SK-N-SH treated with all-trans-retinoic acid at 6 μM for 48 hours (cell line): ENCODE measurements at regions not wholly inside any gene's neighbourhood (a gene's known extent, or its start where the extent isn't known, plus 50 kb on each side); places are given as distances from the start of the nearest gene placed in this dataset.

Experiments used
- ATAC-seq: fragments of 200-7000 bp; cut with Tn5 transposase; 3 replicates; pipeline ENCODE4 v1.9.1; 2020; ENCODE audit warnings: mild to moderate bottlenecking, moderate library complexity
- ARNTL ChIP-seq: fragments of 450-650 bp; formaldehyde crosslinking; IDR thresholded peaks from 2 replicates; pipeline ENCODE4 v1.5.0; 2020; ENCODE audit warnings: low read depth, mild to moderate bottlenecking, moderate library complexity, borderline replicate concordance
- BACH2 ChIP-seq: fragments of 250-450 bp; sonication (Bioruptor Pico); IDR thresholded peaks from 2 replicates; pipeline ENCODE4 v1.9.0; 2021; ENCODE audit warnings: mild to moderate bottlenecking, borderline replicate concordance
- CSDC2 ChIP-seq: fragments of 250-450 bp; sonication (Bioruptor Pico); IDR thresholded peaks from 2 replicates; pipeline ENCODE4 v1.5.0; 2020; ENCODE audit warnings: mild to moderate bottlenecking, moderate library complexity
- ESRRG ChIP-seq: fragments of 250-450 bp; sonication (Bioruptor Pico); IDR thresholded peaks from 2 replicates; pipeline ENCODE4 v1.6.1; 2021; ENCODE audit warnings: mild to moderate bottlenecking
- GLIS3 ChIP-seq: fragments of 250-450 bp; sonication (Bioruptor Pico); IDR thresholded peaks from 2 replicates; pipeline ENCODE4 v1.5.0; 2020; ENCODE audit warnings: mild to moderate bottlenecking, moderate library complexity
- ISL1 ChIP-seq: fragments of 250-450 bp; sonication (Bioruptor Pico); IDR thresholded peaks from 2 replicates; pipeline ENCODE4 v2.1.2; 2022; ENCODE audit warnings: mild to moderate bottlenecking, moderate library complexity
- OSR1 ChIP-seq: fragments of 250-450 bp; sonication (Bioruptor Pico); IDR thresholded peaks from 2 replicates; pipeline ENCODE4 v1.8.0; 2022; ENCODE audit warnings: moderate library complexity, mild to moderate bottlenecking, inconsistent platforms
- PPARA ChIP-seq: fragments of 250-450 bp; sonication (Bioruptor Pico); IDR thresholded peaks from 2 replicates; pipeline ENCODE4 v1.5.0; 2020; ENCODE audit warnings: mild to moderate bottlenecking, borderline replicate concordance
- RARB ChIP-seq: fragments of 250-450 bp; sonication (Bioruptor Pico); IDR thresholded peaks from 2 replicates; pipeline ENCODE4 v1.8.0; 2021; ENCODE audit warnings: mild to moderate bottlenecking, moderate library complexity
- SNAI2 ChIP-seq: fragments of 250-450 bp; sonication (Bioruptor Pico); IDR thresholded peaks from 2 replicates; pipeline ENCODE4 v1.5.0; 2020; ENCODE audit warnings: mild to moderate bottlenecking, moderate library complexity
- TOX ChIP-seq: fragments of 250-450 bp; sonication (Bioruptor Pico); IDR thresholded peaks from 2 replicates; pipeline ENCODE4 v1.8.0; 2021; ENCODE audit warnings: mild to moderate bottlenecking, moderate library complexity, borderline replicate concordance
- ZC3H10 ChIP-seq: fragments of 250-450 bp; sonication (Bioruptor Pico); IDR thresholded peaks from 2 replicates; pipeline ENCODE4 v1.5.1; 2021; ENCODE audit warnings: mild to moderate bottlenecking, moderate library complexity
- ZFP3 ChIP-seq: fragments of 250-450 bp; sonication (Bioruptor Pico); IDR thresholded peaks from 2 replicates; pipeline ENCODE4 v1.5.0; 2020; ENCODE audit warnings: mild to moderate bottlenecking, moderate library complexity
- ZFP30 ChIP-seq: fragments of 450-650 bp; formaldehyde crosslinking; IDR thresholded peaks from 2 replicates; pipeline ENCODE4 v1.5.0; 2022; ENCODE audit warnings: mild to moderate bottlenecking, moderate library complexity
- ZNF565 ChIP-seq: fragments of 450-650 bp; formaldehyde crosslinking; conservative IDR thresholded peaks from 2 replicates; pipeline ENCODE4 v1.5.0; 2020; ENCODE audit warnings: low read depth, mild to moderate bottlenecking, moderate library complexity
- ZNF70 ChIP-seq: fragments of 450-650 bp; formaldehyde crosslinking; IDR thresholded peaks from 2 replicates; pipeline ENCODE4 v1.5.0; 2020; ENCODE audit warnings: mild to moderate bottlenecking, moderate library complexity
- ZNF8 ChIP-seq: fragments of 450-650 bp; formaldehyde crosslinking; IDR thresholded peaks from 2 replicates; pipeline ENCODE4 v1.5.0; 2020; ENCODE audit warnings: mild to moderate bottlenecking, moderate library complexity
- TF ChIP-seq, protein P1 (sequence below): fragments of 250-450 bp; sonication (Bioruptor Pico); IDR thresholded peaks from 2 replicates; pipeline ENCODE4 v1.5.1; 2020; ENCODE audit warnings: low read depth, mild to moderate bottlenecking, moderate library complexity
- TF ChIP-seq, protein P2 (sequence below): fragments of 250-450 bp; sonication (Bioruptor Pico); IDR thresholded peaks from 2 replicates; pipeline ENCODE4 v1.8.0; 2020; ENCODE audit warnings: mild to moderate bottlenecking, moderate library complexity, borderline replicate concordance
- TF ChIP-seq, protein P3 (sequence below): fragments of 250-450 bp; sonication (Bioruptor Pico); IDR thresholded peaks from 2 replicates; pipeline ENCODE4 v1.5.1; 2021; ENCODE audit warnings: mild to moderate bottlenecking, moderate library complexity
- TF ChIP-seq, protein P4 (sequence below): fragments of 250-450 bp; sonication (Bioruptor Pico); IDR thresholded peaks from 2 replicates; pipeline ENCODE4 v1.5.0; 2020; ENCODE audit warnings: mild to moderate bottlenecking, moderate library complexity
- TF ChIP-seq, protein P5 (sequence below): fragments of 250-450 bp; sonication (Bioruptor Pico); IDR thresholded peaks from 2 replicates; pipeline ENCODE4 v1.8.0; 2021; ENCODE audit warnings: low read depth, mild to moderate bottlenecking, moderate library complexity, borderline replicate concordance

DNA sequence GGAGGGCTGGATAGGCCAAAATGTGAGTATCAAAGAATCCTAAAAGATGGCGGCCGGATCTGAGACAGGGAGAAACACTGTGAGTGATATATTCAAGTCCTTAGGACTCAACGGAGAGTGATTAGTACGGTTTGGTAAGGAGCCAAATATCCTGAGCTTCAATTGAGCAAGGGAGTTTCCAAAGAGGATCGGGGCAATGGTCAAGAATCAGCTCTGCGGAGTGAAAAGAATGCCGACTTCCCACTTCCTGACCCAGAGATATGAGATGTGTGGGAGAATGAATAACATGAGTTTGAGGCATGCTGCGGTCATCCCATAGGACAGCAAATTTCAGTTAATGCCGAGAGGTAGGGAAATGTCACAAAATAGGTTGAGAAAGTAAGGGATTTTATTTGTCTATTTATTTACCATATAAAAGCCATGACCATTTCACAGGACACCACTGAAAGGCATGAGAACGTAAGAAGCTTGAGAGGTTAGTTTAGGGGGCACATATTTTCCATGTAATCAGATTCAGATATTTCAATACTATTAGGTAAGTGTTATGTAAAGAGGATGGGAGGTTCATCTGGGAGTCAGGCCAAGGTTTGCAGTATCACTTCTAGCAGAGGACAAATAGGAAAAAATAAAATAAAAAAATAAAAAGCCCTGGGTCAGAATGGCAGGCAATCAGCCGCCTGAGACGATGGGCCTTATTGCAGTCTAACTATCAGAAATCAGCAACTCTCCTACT lies 165.6 kb downstream of the HGF start:
- ATAC-seq, result no peak
- no peak for TF ChIP-seq ZNF565 (CRISPR knock-in tag)
- TF ChIP-seq PPARA (CRISPR knock-in tag), result no peak
- no peak for TF ChIP-seq ZFP30
- TF ChIP-seq, protein P1, sequence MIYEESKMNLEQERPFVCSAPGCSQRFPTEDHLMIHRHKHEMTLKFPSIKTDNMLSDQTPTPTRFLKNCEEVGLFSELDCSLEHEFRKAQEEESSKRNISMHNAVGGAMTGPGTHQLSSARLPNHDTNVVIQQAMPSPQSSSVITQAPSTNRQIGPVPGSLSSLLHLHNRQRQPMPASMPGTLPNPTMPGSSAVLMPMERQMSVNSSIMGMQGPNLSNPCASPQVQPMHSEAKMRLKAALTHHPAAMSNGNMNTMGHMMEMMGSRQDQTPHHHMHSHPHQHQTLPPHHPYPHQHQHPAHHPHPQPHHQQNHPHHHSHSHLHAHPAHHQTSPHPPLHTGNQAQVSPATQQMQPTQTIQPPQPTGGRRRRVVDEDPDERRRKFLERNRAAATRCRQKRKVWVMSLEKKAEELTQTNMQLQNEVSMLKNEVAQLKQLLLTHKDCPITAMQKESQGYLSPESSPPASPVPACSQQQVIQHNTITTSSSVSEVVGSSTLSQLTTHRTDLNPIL (CRISPR knock-in tag), result no peak
- no peak for TF ChIP-seq ZNF70 (CRISPR knock-in tag)
- TF ChIP-seq, protein P2, sequence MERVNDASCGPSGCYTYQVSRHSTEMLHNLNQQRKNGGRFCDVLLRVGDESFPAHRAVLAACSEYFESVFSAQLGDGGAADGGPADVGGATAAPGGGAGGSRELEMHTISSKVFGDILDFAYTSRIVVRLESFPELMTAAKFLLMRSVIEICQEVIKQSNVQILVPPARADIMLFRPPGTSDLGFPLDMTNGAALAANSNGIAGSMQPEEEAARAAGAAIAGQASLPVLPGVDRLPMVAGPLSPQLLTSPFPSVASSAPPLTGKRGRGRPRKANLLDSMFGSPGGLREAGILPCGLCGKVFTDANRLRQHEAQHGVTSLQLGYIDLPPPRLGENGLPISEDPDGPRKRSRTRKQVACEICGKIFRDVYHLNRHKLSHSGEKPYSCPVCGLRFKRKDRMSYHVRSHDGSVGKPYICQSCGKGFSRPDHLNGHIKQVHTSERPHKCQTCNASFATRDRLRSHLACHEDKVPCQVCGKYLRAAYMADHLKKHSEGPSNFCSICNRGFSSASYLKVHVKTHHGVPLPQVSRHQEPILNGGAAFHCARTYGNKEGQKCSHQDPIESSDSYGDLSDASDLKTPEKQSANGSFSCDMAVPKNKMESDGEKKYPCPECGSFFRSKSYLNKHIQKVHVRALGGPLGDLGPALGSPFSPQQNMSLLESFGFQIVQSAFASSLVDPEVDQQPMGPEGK (CRISPR knock-in tag), result no peak
- TF ChIP-seq ZFP3, result no peak
- TF ChIP-seq GLIS3 (CRISPR knock-in tag), result no peak
- TF ChIP-seq, protein P3, sequence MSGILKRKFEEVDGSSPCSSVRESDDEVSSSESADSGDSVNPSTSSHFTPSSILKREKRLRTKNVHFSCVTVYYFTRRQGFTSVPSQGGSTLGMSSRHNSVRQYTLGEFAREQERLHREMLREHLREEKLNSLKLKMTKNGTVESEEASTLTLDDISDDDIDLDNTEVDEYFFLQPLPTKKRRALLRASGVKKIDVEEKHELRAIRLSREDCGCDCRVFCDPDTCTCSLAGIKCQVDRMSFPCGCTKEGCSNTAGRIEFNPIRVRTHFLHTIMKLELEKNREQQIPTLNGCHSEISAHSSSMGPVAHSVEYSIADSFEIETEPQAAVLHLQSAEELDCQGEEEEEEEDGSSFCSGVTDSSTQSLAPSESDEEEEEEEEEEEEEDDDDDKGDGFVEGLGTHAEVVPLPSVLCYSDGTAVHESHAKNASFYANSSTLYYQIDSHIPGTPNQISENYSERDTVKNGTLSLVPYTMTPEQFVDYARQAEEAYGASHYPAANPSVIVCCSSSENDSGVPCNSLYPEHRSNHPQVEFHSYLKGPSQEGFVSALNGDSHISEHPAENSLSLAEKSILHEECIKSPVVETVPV (CRISPR knock-in tag), result no peak
- TF ChIP-seq ZC3H10 (CRISPR knock-in tag), result no peak
- no peak for TF ChIP-seq SNAI2 (CRISPR knock-in tag)
- no peak for TF ChIP-seq CSDC2 (CRISPR knock-in tag)
- TF ChIP-seq BACH2, result no peak
- no peak for TF ChIP-seq ZNF8
- TF ChIP-seq TOX (CRISPR knock-in tag), result no peak
- TF ChIP-seq, protein P4, sequence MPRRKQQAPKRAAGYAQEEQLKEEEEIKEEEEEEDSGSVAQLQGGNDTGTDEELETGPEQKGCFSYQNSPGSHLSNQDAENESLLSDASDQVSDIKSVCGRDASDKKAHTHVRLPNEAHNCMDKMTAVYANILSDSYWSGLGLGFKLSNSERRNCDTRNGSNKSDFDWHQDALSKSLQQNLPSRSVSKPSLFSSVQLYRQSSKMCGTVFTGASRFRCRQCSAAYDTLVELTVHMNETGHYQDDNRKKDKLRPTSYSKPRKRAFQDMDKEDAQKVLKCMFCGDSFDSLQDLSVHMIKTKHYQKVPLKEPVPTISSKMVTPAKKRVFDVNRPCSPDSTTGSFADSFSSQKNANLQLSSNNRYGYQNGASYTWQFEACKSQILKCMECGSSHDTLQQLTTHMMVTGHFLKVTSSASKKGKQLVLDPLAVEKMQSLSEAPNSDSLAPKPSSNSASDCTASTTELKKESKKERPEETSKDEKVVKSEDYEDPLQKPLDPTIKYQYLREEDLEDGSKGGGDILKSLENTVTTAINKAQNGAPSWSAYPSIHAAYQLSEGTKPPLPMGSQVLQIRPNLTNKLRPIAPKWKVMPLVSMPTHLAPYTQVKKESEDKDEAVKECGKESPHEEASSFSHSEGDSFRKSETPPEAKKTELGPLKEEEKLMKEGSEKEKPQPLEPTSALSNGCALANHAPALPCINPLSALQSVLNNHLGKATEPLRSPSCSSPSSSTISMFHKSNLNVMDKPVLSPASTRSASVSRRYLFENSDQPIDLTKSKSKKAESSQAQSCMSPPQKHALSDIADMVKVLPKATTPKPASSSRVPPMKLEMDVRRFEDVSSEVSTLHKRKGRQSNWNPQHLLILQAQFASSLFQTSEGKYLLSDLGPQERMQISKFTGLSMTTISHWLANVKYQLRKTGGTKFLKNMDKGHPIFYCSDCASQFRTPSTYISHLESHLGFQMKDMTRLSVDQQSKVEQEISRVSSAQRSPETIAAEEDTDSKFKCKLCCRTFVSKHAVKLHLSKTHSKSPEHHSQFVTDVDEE (CRISPR knock-in tag), result no peak
- no peak for TF ChIP-seq ISL1 (CRISPR knock-in tag)
- no peak for TF ChIP-seq OSR1
- TF ChIP-seq ESRRG (CRISPR knock-in tag), result no peak
- TF ChIP-seq ARNTL (CRISPR knock-in tag), result no peak

DNA sequence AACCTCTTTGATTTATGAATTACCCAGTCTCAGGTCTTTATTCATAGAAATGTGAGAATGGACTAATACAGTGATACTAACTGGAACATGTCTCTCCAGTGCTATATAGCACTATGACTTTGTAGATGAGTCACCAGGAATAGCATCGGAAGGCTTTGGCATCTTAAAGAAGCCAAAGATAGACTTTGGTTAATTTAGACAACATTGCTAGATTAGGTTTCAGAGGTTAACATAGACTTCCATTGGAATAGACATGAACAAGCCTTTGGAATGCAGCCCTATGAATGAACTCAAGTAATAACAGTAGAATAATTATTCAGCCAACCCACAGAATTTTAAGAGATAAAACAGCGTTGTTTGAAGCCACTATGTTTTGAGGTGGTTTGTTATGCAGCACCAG lies 169.2 kb downstream of the HGF start:
- ATAC-seq, result peak; percentile 98
- no peak for TF ChIP-seq PPARA (CRISPR knock-in tag)
- no peak for TF ChIP-seq BACH2
- TF ChIP-seq TOX (CRISPR knock-in tag), result peak; percentile 95; the same call in 1 of the 2 replicates
- no peak for TF ChIP-seq OSR1
- no peak for TF ChIP-seq ZFP3
- TF ChIP-seq, protein P5, sequence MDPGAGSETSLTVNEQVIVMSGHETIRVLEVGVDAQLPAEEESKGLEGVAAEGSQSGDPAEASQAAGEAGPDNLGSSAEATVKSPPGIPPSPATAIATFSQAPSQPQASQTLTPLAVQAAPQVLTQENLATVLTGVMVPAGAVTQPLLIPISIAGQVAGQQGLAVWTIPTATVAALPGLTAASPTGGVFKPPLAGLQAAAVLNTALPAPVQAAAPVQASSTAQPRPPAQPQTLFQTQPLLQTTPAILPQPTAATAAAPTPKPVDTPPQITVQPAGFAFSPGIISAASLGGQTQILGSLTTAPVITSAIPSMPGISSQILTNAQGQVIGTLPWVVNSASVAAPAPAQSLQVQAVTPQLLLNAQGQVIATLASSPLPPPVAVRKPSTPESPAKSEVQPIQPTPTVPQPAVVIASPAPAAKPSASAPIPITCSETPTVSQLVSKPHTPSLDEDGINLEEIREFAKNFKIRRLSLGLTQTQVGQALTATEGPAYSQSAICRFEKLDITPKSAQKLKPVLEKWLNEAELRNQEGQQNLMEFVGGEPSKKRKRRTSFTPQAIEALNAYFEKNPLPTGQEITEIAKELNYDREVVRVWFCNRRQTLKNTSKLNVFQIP, result peak; percentile 83; the same call in 1 of the 2 replicates
- no peak for TF ChIP-seq ISL1 (CRISPR knock-in tag)
- TF ChIP-seq, protein P4 (CRISPR knock-in tag), result no peak
- TF ChIP-seq RARB, result 0 out of 2 replicates have a peak, but pooled peaks have one; percentile 75
- TF ChIP-seq ZC3H10 (CRISPR knock-in tag), result peak; percentile 86
- TF ChIP-seq ZNF565 (CRISPR knock-in tag), result no peak
- TF ChIP-seq, all 23 proteins: peak for 4
